DMS 273 (cell line): ENCODE measurements at regions not wholly inside any gene's neighbourhood (a gene's known extent, or its start where the extent isn't known, plus 50 kb on each side); places are given as distances from the start of the nearest gene placed in this dataset.
A peak's percentile ranks its signal among the peaks of the same experiment; 100 is the strongest.
"Not testable (repeated sequence)": the region's sequence is repeated elsewhere in the genome, so short reads cannot be mapped to it uniquely, and the experiment has no call there.

Experiments
- DNase-seq: peaks from one replicate; lab custom pipeline; 2025; ENCODE audit not compliant: unreplicated experiment; lab: John Stamatoyannopoulos, UW

DNA sequence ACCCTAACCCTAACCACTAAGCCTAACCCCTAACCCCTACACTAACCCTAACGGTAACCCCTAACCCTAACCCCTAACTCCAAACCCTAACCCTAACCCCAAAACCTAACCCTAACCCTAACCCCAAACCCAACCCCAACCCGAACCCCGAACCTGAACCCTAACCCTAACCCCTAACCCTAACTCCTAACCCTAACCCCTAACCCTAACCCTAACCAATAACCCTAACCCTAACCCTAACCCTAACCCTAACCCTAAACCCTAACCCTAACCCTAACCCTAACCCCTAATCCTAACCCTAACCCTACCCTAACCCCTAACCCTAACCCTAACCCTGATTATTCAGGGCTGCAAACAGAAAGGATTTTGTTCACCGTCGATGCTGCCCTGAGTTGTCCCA lies 144.6 kb upstream of the DUSP22 start:
- not testable (repeated sequence) for DNase-seq

DNA sequence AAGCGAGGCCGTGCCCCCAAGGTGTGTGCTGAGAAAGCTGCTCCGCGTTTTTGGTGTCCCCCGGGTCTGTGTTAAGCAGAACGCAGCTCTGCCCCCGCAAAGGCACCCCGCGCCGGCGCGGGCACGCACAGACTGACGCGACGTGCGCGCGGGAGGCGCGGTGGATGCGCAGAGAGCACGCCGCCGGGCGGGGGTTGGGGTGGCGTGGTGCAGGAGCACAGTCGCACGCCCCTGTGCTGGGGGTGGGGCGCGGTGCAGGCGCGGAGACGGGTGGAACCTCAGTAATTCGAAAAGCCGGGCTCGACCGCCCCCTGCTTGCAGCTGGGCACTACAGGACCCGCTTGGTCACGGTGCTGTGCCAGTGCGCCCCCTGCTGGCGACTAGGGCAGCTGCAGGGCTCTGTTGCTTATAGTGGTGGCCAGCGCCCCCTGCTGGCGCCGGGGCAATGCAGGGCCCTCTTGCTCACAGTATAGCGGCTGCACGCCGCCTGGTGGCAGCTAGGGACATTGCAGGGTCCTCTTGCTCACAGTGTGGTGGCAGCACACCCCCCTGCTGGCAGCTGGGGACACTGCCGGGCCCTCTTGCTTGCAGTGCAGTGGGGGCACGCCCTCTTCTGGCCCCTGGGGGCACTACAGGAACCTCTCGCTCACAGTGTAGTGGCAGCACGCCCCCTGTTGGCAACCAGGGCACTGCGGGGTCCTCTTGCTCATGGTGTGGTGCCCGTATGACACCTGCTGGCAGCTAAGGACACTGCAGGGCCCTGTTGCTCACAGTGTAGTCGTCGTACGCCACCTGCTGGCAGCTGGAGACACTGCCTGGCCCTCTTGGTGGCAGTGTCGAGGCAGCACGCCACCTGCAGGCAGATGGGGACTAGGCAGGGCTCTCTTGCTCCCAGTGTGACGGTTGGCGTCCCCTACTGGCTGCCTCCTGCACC lies 144.0 kb upstream of the DUSP22 start:
- DNase-seq = peak; percentile 89

DNA sequence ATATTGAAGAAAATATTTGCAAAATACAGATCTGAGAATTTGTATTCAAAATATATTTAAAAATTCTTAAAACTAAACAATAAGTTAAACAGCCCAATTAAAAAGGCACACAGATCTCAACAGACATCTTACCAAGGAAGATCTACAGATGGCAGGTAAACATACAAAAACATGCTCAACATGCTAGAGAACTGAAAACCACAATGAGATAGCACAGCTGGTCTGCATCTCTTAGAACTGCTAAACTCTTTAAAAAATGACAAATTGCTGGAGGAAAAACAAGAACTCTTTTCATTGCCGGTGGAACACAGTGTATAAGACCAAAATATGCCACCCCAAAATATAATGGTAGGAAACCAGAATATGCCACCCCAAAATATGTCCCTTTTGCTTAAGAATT lies 142.1 kb upstream of the DUSP22 start:
- DNase-seq = not testable (repeated sequence)

DNA sequence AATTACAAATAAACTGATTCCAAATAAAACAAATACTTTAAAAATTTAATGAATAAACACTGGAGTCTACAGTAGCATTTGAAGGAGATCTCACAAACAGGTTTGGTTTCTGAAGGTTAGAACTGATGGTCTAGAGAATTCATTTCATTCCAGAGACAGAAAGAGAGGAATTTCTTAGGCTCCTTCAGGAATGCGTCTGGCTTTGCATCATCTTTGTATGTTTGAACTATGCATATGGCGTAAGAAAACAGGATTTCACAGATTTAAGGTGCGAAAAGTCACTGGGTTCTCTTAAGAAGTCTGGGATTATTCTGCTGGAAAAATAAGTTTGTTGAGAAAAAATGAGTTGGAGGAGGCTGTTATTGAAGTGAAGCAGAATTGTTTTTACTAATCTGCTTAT lies 139.9 kb upstream of the DUSP22 start:
- DNase-seq = not testable (repeated sequence)

DNA sequence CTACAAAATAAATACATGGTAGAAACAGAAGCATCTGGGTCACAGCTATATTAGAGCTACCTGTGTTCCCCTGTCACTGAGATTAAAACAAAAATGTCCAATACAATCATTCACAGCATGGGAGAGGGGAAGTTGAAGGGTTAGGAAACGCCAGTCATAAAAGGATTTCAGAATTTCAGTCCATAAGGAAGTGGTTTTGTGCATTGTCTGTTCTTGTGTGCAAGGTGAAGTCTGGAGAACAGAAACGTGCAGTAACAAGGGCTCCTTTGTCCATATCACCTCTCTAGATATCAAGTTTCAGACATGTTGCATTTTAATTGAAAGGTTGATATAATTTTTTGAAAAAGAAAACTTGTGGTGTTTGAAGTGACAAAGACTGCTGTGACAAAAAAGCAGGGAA lies 139.3 kb upstream of the DUSP22 start:
- DNase-seq = not testable (repeated sequence)

DNA sequence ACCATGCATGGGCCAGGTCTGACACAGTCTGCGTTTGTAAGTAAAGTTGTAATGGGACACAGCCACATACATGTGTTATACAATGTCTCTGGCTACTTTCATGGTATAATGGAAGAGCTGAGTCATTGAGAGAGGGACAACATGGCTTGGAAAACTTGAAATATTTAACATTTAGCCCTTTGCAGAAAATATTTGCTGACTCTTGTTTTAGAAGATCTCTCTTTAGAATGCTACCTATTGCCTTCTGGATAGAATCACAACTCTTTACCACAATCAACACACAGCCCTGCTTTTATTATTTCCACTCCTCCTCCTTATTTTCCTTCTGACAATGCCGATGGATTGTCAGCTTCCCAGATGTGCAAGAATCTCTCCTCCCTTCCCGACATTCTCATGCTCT lies 138.4 kb upstream of the DUSP22 start:
- not testable (repeated sequence) for DNase-seq

DNA sequence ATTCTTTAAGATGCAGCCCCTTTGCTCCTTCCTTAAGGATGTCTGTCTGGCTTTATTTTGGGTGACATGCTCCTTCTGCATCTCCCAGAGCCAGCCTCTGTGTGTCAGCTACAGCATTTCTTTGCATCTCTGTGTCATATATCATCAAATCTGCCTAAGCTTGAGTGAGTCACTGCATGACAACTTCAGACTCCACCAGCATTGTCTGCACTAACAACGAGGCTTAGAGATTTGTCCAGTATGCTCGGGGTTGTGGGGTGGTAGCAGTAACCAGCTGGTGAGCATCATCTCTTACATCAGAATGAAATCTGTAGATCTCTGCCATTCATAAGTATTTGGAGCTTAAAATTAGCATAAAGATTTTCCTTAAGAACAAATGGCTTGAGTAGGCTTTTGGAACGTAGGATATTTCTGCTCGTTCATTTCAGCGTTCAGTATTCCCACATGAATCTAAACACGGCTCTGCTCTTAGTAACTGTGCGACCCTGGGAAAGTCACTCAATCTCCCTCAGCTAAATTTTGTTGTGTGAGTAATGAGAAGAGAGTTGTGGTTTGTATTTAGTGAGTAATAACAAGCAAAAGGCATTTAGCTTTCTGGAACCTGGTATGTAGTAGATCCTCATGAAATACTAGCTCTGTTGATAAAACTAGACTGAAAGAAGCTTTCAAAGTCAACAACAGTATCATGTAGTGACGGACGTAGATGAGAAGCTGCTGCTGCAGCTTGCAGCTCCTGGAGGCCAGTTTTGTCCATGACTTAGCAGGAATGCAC lies 137.8 kb upstream of the DUSP22 start:
- not testable (repeated sequence) for DNase-seq

DNA sequence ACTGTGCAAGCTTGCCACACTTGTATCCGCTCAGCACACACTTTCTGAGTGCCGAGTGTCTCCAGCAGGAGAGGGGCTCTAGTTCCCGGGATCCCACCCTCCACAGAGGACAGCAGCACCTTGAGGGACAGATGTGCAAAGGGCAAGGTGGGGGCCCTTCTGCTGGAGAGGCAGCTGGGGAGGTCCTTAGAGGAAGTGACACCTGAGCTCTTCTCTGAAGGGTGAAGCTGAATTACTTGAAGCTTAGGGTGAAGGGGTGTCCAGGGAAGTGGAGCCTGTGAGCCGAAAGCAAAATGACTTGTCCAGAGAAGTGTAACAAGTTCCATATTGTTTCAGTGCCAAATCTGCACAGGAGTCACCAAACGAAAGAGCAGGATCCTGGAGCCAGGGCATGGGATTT lies 136.3 kb upstream of the DUSP22 start:
- no peak for DNase-seq

DNA sequence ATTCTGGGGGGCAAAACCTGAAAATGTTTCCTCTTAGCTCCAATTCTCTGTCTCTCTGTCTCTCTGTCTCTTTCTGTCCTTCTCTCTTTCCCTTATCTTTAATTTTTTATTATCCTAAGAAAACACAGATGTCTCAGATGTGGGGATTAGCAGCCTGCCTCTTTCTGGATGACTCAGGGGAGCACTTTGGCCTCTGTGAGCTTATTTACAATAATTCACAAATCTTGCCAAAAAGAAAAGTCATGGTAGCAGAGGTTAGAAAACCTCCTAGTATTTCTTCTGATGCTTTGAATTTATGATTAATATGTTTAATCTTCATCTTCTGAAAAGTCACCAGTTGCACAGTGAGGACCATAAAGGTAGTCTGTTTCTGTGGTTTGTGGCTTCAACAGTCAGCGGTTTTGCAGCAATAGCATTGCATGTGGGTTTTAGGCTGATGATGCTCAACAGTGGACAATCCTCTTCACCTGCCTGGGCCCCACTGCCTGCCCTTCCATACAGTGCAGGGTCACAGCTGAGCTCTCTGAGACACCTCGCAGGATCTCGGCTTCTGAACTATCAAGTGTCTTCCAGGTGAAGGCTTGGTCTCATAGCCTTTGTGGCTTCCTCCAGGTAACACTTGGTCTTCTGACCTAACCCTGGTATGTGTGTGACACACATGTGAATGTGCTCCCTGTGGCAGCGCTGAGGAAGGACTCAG lies 135.7 kb upstream of the DUSP22 start:
- not testable (repeated sequence) for DNase-seq

DNA sequence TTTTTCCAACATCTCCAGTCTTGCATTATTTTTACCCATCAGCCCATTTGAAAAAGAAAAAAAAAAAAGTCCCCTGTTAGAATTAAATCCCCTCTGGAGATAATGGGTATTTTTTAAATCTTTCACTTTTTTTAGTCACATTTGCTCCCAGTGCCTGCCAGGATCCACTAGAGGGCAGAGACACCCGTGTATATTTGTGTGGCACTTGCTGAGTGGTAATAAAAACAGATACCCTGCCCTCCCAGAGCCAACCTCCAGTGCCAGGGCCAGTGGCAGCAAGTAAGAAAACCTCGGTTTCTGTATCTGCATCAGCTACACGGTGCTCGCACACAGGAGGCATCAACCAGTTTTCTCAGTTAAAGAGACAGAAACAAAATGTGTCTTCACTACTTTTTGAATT lies 135.1 kb upstream of the DUSP22 start:
- DNase-seq = peak; percentile 25

DNA sequence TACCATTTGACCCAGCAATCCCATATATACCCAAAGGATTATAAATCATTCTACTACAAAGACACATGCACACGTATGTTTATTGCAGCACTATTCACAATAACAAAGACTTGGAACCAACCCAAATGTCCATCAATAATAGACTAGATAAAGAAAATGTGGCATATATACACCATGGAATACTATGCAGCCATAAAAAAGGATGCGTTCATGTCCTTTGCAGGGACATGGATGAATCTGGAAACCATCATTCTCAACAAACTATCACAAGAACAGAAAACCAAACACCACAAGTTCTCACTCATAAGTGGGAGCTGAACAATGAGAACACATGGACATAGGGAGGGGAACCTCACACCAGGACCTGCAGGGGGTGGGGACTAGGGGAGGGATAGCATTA lies 130.6 kb upstream of the DUSP22 start:
- not testable (repeated sequence) for DNase-seq

DNA sequence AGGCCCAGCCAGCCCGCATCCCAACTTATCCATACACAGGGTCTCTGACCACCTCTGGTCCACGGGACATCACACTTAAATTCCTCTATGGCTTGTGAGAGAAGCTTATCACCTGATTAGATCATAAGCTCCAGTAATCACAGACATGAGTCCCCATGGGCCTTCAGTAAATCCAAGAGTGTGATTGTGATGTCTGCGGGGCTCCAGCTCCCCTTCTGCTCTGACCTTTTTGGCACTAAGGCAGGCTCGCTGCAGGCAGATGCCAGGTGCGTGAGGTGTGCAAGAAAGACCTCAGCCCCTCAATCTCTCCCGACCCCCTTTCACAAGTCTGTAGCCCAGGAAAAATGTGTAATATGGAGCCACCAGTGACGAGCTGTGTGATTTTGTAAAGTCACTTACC lies 127.6 kb upstream of the DUSP22 start:
- DNase-seq = no peak

DNA sequence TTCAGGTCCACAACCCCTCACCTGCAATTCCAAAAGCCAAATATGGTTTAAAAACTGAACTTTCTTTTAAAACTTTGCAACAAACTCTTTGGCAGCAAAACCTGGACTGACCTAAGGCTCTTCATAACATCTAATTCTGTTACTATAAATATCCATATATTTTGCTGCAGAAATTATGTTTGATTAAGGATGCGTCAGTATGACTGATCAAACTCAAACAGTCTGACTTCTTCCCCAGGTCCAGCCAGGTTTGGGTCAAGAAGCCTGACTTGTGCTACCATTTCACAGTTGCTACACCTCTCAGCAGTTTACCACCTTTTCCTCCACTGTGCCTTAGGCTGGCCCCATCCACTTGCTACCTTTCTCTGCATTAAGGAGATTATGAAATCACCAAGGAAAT lies 127.0 kb upstream of the DUSP22 start:
- DNase-seq = no peak

DNA sequence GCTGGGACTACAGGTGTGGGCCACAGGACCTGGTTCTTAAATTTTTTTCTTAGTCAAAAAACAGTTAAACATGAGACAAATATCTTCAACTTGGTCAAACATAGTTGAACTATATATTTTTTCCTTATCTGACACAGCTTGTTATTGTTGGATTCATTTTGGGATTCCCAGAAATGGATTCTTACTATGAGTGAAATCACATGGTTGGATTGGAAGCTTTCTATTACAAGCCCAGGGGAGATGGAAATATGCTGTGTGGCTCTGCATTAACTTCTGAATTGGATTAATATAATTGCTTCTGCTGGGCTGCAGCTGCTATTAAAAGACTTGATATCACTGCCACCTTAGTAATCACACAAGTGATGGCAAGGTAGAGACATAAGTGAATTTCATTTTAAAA lies 126.4 kb upstream of the DUSP22 start:
- no peak for DNase-seq

DNA sequence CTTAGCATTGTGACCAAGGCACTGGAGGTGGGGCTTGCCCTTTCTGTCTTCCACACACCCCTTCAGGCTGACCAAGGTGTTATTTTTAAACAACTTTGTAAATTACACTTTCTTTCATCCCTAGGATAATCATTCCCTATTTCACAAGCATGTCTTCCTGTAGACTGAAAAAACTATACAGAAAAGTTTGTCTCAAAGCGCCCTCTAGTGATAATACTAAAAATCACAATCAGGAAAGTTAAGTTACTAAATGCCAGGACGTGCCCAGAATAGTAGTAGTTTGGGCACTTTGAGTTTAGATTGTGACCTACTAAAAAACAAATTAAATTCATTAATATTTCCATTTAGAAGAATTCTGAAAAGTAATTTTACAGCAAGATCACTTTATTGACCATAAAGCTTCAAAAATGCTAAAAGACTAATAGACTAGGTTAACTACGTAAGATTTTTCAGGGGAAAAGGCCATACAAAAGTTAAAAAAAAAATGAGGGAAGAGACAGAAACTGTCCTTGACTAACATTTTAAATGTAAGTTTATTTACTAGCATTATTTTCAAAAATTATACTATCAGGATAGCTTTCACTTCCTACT lies 123.3 kb upstream of the DUSP22 start:
- DNase-seq = peak; percentile 71

DNA sequence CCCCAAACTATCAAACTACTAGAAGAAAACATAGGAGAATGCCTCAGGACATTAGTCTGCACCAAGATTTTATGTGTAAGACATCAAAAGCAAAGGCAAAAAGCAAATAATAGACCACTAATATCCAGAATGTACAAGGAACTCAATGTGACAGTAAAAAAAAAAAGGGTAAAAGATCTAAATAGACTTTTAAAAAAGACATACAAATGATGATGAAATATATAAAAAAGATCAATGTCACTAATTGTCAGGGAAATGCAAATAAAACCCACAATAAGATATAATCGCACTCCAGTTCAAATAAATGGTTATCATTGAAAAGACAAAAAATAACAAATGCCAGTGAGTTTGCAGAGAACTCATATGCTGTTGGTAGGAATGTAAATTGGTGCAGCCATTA lies 118.3 kb upstream of the DUSP22 start:
- DNase-seq = no peak

DNA sequence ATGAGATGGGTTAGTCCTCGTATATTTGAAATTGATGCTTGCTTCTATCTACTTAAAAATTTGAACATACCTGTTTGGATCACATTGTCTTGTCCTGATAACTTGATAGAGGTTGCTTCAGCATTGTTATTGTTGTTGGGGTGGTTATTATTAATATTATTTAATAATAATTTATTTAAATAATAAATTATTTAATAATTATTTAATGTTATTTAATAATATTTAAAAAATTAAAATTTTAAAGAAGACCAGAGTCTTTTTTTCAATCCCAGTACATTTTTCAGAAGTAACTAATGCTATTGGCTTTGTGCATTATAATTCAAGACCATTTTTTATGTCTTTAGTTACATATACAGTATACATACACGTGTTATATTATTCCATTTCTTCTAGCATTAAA lies 116.6 kb upstream of the DUSP22 start:
- no peak for DNase-seq

DNA sequence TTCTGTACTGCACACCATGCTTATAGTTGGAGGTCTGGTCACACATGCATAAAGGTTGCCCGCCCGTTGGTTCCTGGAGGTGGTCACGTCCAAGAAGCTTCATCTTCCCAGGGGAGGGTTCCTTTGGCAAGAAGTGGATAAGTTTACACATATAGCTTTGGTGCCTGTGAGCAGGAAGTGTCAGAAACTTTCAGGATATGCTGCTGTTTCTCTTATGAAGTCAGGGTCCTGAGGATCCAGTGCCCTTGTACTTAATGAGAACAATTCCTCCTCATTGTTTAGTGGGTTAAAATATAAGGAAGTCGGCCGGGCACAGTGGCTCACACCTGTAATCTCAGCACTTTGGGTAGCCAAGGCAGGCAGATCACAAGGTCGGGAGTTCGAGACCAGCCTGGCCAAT lies 115.5 kb upstream of the DUSP22 start:
- DNase-seq = no peak

DNA sequence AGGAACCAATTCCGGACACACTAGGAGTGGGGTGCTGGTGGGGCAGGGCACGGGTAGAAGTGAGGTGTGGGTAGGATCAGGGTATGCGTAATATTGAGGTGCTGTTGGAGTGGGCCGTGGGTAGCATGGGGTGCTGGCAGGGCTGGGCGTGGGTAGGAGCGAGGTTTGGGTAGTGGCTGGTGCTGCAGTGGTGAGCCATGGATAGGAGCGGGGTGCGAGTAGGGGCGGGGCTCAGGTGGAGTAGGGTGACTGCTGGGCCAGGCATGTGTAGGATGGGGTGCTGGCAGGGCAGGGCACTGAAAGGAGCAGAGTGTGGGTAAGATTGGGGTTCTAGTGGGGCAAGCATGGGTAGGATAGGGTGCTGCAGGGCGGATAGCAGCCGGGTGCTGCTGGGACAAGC lies 114.2 kb upstream of the DUSP22 start:
- no peak for DNase-seq

DNA sequence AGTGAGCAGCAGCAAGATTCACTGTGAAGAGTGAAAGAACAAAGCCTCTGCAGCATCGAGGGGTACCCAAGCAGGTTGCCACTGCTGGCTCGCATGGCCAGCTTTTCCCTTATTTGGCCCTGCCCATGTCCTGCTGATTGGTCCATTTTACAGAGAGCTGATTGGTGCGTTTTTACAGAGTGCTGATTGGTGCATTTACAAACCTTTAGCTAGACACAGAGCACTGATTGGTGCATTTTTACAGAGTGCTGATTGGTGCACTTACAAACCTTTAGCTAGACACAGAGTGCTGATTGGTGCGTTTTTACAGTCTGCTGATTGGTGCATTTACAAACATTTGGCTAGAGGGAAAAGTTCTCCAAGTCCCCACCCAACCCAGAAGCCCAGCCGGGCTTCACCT lies 113.4 kb upstream of the DUSP22 start:
- DNase-seq = not testable (repeated sequence)

DNA sequence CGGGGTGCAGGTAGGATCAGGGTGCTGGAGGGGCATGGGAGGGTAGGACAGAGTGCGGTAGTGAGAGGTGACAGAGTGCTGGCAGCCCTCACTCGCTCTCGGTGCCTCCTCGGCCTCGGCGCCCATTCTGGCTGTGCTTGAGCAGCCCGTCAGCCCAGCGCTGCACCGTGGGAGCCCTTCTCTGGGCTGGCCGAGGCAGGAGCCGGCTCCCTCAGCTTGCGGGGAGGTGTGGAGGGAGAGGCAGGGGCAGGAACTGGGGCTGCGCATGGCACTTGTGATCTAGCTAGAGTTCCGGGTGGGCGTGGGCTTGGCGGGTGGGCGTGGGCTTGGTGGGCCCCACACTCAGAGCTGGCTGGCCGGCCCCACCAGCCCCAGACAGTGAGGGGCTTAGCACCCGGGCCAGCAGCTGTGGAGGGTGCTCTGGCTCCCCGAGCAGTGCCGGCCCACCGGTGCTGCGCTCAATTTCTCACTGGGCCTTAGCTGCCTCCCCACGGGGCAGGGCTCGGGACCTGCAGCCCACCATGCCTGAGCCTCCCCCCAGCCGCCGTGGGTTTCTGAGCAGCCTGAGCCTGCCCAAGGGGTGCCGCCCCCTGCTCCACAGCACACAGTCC lies 112.8 kb upstream of the DUSP22 start:
- DNase-seq = no peak
